ENCODE measurements at regions not wholly inside any gene's neighbourhood (a gene's known extent, or its start where the extent isn't known, plus 50 kb on each side); places are given as distances from the start of the nearest gene placed in this dataset.
A peak's percentile ranks its signal among the peaks of the same experiment; 100 is the strongest.

DNA sequence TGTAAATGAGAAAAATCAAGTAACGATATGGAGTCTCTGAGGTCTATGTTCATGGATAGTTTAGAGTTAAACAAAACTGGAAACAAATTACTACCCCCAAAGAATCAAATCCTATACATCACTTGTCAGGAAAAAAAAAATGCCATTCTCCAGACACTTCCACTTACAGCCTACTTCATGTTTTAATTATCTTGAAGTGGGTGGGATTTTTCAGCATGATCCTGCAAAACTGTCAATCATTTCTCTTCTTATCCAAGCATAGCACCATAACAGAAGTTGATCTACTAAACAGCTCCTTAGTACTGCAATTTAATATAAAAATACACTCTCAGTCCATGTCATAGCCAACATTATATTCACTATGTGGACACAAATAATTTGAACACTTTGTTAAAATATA is 833.9 kb downstream of the TUSC7 start:
- H3K4me1 ChIP-seq (ENCODE audit: insufficient read depth) = peaks cover 18% of the 10 kb centered on the region
- no peaks in the 10 kb centered on the region for H3K9me3 ChIP-seq (ENCODE audit: low read depth)
- DNase-seq = no peak
- TF ChIP-seq EZH2 (IDR thresholded peaks at IDR 0.05; ENCODE audit: insufficient read depth, poor library complexity, severe bottlenecking) (no peak), EZH2phosphoT487 (IDR thresholded peaks at IDR 0.05; ENCODE audit: insufficient read depth, low read depth) (no peak)
- H3K4me2 ChIP-seq (ENCODE audit: unreplicated experiment) = no peak overlapping the region
- no peaks in the 10 kb centered on the region for H4K20me1 ChIP-seq (ENCODE audit: insufficient read depth)
- H3K9ac ChIP-seq = no peak overlapping the region
- H2AFZ ChIP-seq = no peak overlapping the region
- H3K36me3 ChIP-seq (ENCODE audit: low read depth) = no peaks in the 10 kb centered on the region
- no peak overlapping the region for H3K27ac ChIP-seq
- H3F3A ChIP-seq (ENCODE audit: insufficient read depth) = peaks cover 3% of the 10 kb centered on the region; the same call in 1 of the 2 replicates
- H3K79me2 ChIP-seq (ENCODE audit: insufficient read depth) = no peaks in the 10 kb centered on the region
- H3K27me3 ChIP-seq (replicated peaks; ENCODE audit: insufficient read depth) = no peaks in the 10 kb centered on the region
- no peak overlapping the region for H3K4me3 ChIP-seq
- in situ Hi-C loops (cut with MboI) = no loop called here
- WGBS, 2 experiments (ENCODE audit: low coverage in 1 of 2, low lambda C conversion rate in 2 of 2, missing lambda C conversion rate in 2 of 2) = 92 to 98% methylated on average over 1 of the region's 1 CpG
- H3K9me2 ChIP-seq (ENCODE audit: insufficient read depth) = no peaks in the 10 kb centered on the region

DNA sequence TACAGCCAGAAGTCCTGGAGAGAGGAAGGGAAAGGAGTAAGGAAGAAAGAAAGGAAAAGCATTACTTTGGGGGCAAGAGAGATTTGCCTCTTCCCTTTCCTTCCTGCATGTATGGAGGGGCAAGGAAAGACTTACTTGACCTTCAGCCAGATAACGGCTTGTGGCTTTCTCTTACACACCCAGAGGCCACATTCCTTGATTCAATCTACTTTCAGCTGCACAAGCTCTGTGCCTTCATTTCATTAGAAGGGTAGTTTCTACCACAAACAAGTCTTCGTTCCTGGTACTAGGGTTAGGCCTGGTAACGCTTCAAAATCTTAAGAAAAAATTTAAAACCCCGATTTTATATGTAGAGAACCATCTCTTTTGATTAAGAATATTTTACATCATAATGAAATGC is 835.9 kb downstream of the TUSC7 start:
- Histone ChIP-seq H3K4me3 (no peak overlapping the region), H3K4me1 (ENCODE audit: insufficient read depth) (peaks cover 26% of the 10 kb centered on the region), H4K20me1 (ENCODE audit: insufficient read depth) (no peaks in the 10 kb centered on the region), H3K79me2 (ENCODE audit: insufficient read depth) (no peaks in the 10 kb centered on the region), H3K9me3 (ENCODE audit: low read depth) (no peaks in the 10 kb centered on the region), H2AFZ (no peak overlapping the region), H3F3A (ENCODE audit: insufficient read depth) (peaks cover 16% of the 10 kb centered on the region; the same call in 1 of the 2 replicates), H3K36me3 (ENCODE audit: low read depth) (no peaks in the 10 kb centered on the region), H3K9me2 (ENCODE audit: insufficient read depth) (no peaks in the 10 kb centered on the region; the same call in 1 of the 2 replicates), H3K27me3 (replicated peaks; ENCODE audit: insufficient read depth) (no peaks in the 10 kb centered on the region), H3K4me2 (ENCODE audit: unreplicated experiment) (no peak overlapping the region), H3K9ac (no peak overlapping the region), H3K27ac (no peak overlapping the region)
- no peak for DNase-seq
- TF ChIP-seq EZH2phosphoT487 (IDR thresholded peaks at IDR 0.05; ENCODE audit: insufficient read depth, low read depth) (no peak), EZH2 (IDR thresholded peaks at IDR 0.05; ENCODE audit: insufficient read depth, poor library complexity, severe bottlenecking) (no peak)
- in situ Hi-C loops (cut with MboI) = no loop called here
- WGBS, 2 experiments (ENCODE audit: low coverage in 1 of 2, low lambda C conversion rate in 2 of 2, missing lambda C conversion rate in 2 of 2) = 84 to 89% methylated on average over 4 of the region's 4 CpGs

DNA sequence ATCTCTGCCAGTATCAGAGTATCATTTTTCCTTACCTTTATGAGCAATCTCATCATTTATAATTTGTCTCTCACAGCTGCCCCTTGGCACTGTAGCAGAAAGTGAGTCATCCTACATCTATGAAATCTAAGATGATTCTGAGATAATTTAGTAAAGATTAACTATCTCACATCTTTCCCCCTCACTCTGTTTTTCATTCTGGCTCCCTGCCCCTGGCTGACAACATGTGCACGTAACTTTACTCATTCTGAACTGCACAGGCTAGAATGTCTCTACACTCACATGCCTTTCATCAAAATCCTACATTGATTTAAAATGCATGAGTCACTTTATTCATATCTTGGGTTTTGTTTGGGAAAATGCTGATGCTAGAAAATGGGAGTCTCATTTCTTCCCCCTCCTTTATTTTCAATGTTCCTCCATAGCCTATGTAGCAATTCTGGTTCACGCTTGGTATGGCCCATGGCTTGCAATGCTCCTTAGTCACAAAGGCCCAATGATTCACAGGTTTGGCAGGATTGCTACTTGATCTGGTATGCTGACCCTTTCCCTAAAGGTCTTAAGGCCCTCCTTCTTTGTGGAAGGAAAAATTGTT is 838.5 kb downstream of the TUSC7 start:
- no peaks in the 10 kb centered on the region for H3K36me3 ChIP-seq (ENCODE audit: low read depth)
- TF ChIP-seq EZH2phosphoT487 (IDR thresholded peaks at IDR 0.05; ENCODE audit: insufficient read depth, low read depth) (no peak), EZH2 (IDR thresholded peaks at IDR 0.05; ENCODE audit: insufficient read depth, poor library complexity, severe bottlenecking) (no peak)
- peak; percentile 90 for DNase-seq
- H3K9ac ChIP-seq = no peak overlapping the region
- H3K27me3 ChIP-seq (replicated peaks; ENCODE audit: insufficient read depth) = no peaks in the 10 kb centered on the region
- no peak overlapping the region for H2AFZ ChIP-seq
- H3K4me2 ChIP-seq (ENCODE audit: unreplicated experiment) = peak overlapping the region; percentile 48
- WGBS, 2 experiments (ENCODE audit: low coverage in 1 of 2, low lambda C conversion rate in 2 of 2, missing lambda C conversion rate in 2 of 2) = 2 to 13% methylated on average over 2 of the region's 2 CpGs
- H3K79me2 ChIP-seq (ENCODE audit: insufficient read depth) = no peaks in the 10 kb centered on the region
- H3K4me1 ChIP-seq (ENCODE audit: insufficient read depth) = peaks cover 22% of the 10 kb centered on the region
- peak overlapping the region; percentile 9; the same call in 1 of the 2 replicates for H3K4me3 ChIP-seq
- no peaks in the 10 kb centered on the region for H3K9me3 ChIP-seq (ENCODE audit: low read depth)
- no peaks in the 10 kb centered on the region; the same call in 1 of the 2 replicates for H3K9me2 ChIP-seq (ENCODE audit: insufficient read depth)
- H4K20me1 ChIP-seq (ENCODE audit: insufficient read depth) = no peaks in the 10 kb centered on the region
- peak overlapping the region; percentile 41 for H3K27ac ChIP-seq
- H3F3A ChIP-seq (ENCODE audit: insufficient read depth) = peaks cover 16% of the 10 kb centered on the region; the same call in 1 of the 2 replicates
- in situ Hi-C loops (cut with MboI) = no loop called here

DNA sequence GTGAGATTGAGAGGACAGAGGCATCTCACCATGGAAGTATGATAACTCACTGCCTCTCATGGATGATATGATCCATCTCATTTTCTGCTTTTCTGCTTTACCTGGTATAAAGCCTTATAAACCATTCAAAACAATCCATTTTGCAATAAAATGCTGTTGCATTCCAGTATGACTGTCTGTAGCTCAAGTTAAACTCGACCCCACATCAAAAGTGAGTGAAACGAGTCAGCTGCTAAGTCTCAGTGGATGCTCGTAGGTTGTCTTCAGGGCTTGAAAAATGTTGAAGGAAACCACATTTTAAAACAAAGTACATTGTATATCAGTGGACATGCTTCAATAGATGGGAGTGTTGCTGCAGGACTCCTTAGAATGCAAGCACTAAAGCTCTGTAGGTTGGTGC is 839.0 kb downstream of the TUSC7 start:
- peak; percentile 12 for DNase-seq
- Histone ChIP-seq H3K27me3 (replicated peaks; ENCODE audit: insufficient read depth) (no peaks in the 10 kb centered on the region), H3K4me2 (ENCODE audit: unreplicated experiment) (peak overlapping the region; percentile 48), H3K79me2 (ENCODE audit: insufficient read depth) (no peaks in the 10 kb centered on the region), H2AFZ (no peak overlapping the region), H3K9me2 (ENCODE audit: insufficient read depth) (no peaks in the 10 kb centered on the region; the same call in 1 of the 2 replicates), H3F3A (ENCODE audit: insufficient read depth) (peaks cover 16% of the 10 kb centered on the region; the same call in 1 of the 2 replicates), H3K4me1 (ENCODE audit: insufficient read depth) (peaks cover 27% of the 10 kb centered on the region), H3K36me3 (ENCODE audit: low read depth) (no peaks in the 10 kb centered on the region), H3K27ac (peak overlapping the region; percentile 41), H3K9me3 (ENCODE audit: low read depth) (no peaks in the 10 kb centered on the region), H3K4me3 (peak overlapping the region; percentile 9; the same call in 1 of the 2 replicates), H3K9ac (no peak overlapping the region), H4K20me1 (ENCODE audit: insufficient read depth) (no peaks in the 10 kb centered on the region)
- WGBS, 2 experiments (ENCODE audit: low coverage in 1 of 2, low lambda C conversion rate in 2 of 2, missing lambda C conversion rate in 2 of 2) = 12 to 27% methylated on average over 3 of the region's 3 CpGs
- in situ Hi-C loops (cut with MboI) = no loop called here
- TF ChIP-seq EZH2phosphoT487 (IDR thresholded peaks at IDR 0.05; ENCODE audit: insufficient read depth, low read depth) (no peak), EZH2 (IDR thresholded peaks at IDR 0.05; ENCODE audit: insufficient read depth, poor library complexity, severe bottlenecking) (no peak)

All from GM23248 (cell line).